OCI-LY3 (cell line): ENCODE measurements at regions not wholly inside any gene's neighbourhood (a gene's known extent, or its start where the extent isn't known, plus 50 kb on each side); places are given as distances from the start of the nearest gene placed in this dataset.

Experiments
- CTCF ChIP-seq: fragments of 200-600, 300-600 bp; sonication (generic); IDR thresholded peaks from 2 replicates; pipeline ENCODE4 v1.5.1; 2014; ENCODE audit warnings: antibody characterized with exemption, low read length, low read depth
- EZH2phosphoT487 ChIP-seq: fragments of 200-600 bp; shearing (Covaris generic); IDR thresholded peaks from 2 replicates; pipeline ENCODE4 v1.6.1; 2018; ENCODE audit warnings: antibody characterized with exemption, mixed run types, low read depth

GRCh38 chr9:15361737-15362136, 54.7 kb upstream of the TTC39B start:
- TF ChIP-seq CTCF (no peak), EZH2phosphoT487 (no peak)
